Stromal cell of bone marrow (primary cell): ENCODE measurements at regions not wholly inside any gene's neighbourhood (a gene's known extent, or its start where the extent isn't known, plus 50 kb on each side); places are given as distances from the start of the nearest gene placed in this dataset.
A peak's percentile ranks its signal among the peaks of the same experiment; 100 is the strongest.
"Not testable (repeated sequence)": the region's sequence is repeated elsewhere in the genome, so short reads cannot be mapped to it uniquely, and the experiment has no call there.

Experiments used
- DNase-seq: peaks from one replicate; pipeline ENCODE4 v3.0.0-alpha.2; 2012; ENCODE audit warnings: low read depth

DNA sequence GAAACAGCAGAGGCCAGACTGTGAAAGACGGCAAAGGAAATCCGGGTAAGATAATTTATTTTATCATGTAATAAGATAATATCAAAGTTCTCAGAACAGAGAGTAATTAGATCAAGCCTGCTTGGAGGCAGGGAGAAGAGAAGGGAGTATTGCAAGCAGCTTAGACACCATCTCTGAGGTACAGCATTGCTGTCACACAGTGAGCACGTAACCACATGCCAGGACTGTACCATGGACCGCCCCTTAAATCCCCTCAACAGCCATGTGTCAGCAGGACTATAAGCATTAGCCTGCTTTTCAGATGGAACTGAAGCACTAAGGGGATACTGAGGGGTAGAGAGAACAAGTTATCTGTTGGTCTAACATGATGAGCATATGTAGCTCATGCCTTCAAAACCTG is 141.5 kb downstream of the C6orf118 start:
- DNase-seq: no peak

DNA sequence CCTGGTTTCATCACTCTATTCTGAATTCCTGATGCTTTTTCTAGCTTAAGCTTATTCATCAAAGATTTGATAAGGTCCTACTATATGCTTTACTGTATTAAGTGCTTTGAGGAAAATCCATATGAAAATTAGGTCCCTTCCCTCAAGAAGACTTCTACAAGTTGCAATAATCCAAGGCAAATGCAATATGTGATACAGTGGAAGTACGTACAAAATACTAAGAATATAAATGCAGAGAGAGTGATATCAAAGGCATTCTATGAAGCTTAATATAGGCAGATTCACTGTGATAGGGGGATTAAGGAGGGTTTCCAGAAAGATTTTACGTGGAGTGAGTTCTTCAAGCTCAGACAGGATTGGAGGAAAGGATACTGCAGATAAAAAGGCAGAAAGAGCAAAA is 142.1 kb downstream of the C6orf118 start:
- no peak for DNase-seq

DNA sequence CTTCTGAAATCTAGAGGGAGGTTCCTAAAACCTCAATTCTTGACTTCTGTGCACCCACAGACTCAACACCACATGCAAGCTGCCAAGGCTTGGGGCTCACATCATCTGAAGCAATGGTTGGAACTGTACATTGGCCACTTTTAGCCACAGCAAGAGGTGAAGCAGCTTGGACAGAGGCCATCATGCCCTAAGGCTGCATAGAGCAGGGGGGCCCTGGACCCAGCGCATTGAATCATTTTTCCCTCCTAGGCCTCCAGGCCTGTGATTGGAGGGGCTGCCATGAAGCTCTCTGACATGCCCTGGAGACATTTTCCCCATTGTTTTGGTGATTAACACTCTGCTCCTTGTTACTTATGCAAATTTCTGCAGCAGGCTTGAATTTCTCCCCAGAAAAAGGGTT is 145.9 kb downstream of the C6orf118 start:
- DNase-seq: no peak

DNA sequence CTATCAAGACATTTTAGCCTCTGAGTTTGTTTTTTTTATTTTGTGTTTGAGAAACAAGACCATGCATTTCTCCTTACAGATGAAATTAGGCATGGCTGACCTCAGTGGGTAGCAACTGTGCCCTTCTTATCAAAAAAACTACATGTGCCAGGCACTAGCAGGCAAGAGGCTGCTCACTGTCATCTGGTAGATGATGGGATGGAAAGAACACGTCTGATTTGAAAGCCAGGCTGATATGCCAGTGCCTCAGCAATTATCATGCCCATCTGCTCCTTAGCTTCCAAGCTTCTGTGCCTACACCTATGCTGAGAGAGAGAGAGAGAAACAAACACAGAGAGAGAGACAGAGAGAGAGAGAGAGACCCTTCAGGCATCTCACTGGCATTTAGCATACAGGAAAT is 149.9 kb downstream of the C6orf118 start:
- no peak for DNase-seq

DNA sequence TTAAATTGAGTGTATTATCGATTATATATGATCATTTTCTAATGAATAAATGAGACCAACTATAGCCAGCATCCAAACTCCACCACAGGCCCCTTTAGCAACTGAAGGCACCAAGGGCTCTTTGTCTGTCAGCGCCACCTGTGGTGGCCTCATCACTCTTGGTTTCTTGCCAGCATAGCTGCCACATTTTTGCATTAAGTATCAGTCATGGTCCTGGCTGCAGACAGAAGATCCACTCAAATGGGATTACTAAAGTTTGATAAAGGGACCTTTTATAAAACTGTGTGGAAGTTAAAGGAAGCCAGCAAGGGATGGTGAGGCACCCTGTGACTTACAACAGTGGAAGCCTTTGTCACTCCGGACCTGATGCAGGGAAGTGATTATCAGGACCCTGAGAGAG is 162.9 kb downstream of the C6orf118 start:
- no peak for DNase-seq

DNA sequence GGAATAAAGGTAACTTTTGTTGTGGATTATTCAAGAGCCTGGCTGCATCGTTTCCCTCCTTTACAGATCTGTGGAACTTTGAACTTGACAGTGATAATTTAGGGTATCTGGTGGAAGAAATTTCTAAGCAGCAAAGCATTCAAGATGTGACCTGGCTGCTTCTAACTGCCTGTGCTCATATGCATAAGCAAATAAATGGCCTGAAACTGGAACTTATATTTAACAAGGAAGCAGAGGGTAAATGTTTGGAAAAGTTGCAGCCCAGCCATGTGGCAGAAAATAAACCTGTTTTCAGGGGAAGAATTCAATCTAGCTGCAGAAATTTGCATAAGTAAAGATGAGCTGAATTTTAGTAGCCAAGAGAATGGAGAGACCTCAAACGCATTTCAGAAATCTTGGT is 173.5 kb downstream of the C6orf118 start:
- no peak for DNase-seq

DNA sequence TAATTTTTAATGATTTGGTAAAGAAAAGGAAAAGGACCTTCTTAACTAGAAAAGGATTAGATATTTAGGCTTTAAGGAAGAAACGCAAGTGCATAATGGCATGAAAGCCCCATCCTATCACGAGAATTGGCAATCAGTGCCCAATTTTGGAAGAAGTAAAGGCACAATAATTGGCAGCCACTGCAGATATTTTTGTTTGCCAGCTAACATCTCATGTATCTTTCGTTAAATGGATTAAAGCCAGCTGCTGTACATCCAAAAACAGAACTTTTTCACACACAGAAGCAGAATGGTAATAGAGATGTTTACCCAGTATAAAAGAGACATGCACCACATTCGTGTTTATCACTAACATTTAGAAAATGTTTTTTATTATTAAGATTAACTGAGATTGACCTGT is 180.3 kb downstream of the C6orf118 start:
- no peak for DNase-seq

DNA sequence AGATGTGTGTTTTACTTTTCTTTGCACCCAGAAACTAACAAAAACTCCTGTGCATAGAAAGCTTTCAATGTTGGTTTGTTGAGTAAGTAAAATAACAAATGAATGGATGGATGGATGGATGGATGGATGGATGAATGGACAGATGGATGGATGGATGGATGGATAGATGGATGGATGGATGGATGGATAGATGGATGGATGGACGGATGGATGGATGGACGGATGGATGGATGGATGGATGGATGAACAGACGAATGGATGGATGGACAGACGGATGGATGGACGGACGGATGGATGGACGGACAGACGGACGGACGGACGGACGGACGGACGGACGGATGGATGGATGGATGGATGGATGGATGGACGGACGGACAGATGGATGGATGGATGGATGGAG is 181.7 kb downstream of the C6orf118 start:
- DNase-seq: not testable (repeated sequence)

DNA sequence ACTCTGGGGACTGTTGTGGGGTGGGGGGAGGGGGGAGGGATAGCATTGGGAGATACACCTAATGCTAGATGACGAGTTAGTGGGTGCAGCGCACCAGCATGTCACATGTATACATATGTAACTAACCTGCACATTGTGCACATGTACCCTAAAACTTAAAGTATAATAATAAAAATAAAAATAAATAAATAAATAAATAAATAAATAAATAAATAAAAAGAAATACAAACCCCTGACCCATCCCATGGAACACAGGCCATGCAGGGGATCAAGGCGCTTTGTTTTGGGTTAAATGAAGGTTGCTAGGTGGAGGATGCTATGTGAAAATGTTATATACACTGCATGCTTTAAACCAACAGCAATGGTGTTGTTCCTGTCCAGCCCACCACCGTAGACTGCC is 184.7 kb downstream of the C6orf118 start:
- not testable (repeated sequence) for DNase-seq

DNA sequence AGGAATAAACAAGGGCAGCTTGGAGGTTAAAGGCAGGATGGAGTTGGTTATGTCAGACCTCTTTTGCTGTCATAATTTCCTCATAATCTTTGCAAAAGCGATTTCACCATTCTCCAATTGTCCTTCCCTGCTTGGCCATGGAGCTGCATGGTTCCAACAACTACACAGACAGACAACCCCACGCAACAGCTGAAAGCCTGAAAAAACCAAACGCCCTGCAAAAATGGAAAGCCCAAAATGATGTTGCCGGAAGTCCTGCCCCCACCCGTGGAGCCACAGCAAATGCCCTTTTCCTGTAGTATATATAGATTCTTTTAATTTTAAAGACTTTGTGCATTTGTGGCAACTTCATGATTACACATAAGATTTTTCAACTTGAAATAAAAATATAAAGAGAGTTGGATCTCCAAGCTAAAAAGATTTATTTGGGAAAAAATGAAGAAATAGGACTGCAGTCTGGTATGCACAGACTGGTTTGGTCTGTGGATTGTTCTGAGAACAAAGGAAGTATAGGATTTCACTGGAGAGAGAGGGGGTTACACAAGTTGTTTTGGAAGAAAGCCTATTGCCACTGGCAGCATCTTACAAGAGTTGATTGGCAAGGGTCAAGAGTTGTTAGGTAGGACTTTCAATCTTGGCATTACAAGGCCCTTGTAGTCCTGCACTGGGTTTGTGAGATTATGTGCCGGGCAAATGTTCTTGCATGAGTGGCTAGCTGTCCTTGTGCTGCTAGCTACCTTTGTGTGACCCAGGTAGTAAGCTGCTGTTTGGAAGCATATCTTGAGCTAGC is 190.0 kb downstream of the C6orf118 start:
- no peak for DNase-seq

DNA sequence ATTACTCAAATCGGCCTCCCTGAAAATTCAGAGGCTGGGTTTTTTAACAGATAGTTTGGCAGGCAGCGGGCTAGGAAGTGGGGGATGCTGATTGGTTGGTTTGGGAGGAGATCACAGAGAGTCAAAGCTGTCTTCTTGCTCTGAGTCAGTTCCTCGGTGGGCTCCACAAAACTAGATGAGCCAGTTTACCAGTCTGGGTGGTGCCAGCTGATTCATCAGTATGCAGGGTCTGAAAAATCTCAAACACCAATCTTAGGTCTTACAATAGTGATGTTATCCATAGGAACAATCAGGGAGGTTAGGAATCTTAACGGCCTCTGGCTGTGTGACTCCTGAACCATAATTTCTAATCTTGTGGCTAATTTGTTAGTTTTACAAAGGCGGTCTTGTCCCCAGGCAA is 190.7 kb downstream of the C6orf118 start:
- no peak for DNase-seq

DNA sequence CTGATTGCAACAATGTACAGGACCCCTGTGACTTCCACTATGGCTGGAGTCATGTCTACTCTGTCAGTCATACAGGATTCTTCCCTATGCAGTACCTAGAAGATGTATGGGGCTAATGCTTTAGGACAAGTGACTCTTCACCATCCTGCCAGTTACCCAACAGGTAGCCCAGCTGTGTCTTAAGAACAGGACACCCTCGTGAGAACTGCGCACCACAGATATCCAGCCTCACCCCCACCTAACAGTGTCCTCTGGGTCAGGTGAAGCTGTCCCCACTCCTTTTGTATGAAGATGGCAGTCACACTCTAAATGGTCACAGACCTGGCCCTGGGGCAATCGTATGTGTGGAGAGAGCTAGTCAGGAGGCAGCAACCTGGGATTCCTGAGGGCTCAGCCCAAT is 191.6 kb downstream of the C6orf118 start:
- DNase-seq: no peak

DNA sequence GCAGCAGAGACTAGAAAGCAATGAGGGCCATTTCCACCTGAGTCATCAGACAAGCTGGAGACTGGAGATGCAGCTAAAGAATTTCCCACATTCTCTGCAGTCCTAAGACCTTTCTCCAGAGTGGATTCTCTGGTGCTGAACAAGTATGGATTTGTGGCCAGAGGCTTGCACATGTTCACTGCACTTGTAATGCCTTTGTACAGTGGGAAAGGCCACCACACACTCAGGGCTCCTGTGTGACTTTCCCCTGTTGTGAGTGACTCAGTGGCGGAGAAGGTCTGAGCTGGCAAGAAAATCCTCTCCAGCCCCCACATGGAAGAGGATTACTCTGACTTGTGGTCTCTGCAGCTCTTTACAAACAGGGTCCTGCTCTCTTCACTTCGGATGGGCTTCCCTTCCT is 192.3 kb downstream of the C6orf118 start:
- DNase-seq: no peak

DNA sequence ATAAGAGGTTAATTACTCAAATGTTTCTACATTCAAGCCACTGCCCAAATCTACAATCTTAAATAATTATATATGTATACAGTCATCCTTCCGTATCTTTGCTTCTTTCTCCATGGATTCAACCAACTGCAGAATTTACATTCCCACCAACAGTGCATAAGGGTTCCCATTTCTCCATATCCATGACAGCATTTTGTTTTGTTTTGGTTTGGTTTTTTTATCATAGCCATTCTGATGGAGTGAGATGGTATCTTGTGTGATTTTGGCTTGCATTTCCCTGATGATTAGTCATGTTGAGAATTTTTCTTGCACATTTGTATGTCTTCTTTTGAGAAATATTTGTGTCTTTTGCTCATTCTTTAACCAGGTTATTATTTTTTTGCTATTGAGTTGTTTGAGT is 198.5 kb downstream of the C6orf118 start:
- DNase-seq: peak; percentile 21

DNA sequence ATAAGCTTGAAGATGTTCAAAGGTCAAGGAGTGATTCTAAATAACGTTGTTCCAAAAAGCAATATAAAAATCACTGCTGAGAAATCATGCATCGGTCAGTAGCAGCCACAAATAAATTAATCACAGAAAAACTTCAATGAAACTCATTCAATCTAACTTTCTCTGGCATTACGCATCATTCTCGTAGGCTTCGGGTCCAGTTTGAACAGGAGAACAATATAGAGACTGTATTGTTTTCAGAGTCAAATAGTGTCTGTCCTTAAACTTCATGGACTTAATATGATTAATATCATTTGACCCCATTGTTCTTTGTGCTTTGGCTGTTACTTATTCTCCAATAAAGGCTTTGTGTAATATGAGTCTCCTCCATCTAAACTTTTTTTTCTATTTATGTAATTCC is 200.4 kb downstream of the C6orf118 start:
- no peak for DNase-seq

DNA sequence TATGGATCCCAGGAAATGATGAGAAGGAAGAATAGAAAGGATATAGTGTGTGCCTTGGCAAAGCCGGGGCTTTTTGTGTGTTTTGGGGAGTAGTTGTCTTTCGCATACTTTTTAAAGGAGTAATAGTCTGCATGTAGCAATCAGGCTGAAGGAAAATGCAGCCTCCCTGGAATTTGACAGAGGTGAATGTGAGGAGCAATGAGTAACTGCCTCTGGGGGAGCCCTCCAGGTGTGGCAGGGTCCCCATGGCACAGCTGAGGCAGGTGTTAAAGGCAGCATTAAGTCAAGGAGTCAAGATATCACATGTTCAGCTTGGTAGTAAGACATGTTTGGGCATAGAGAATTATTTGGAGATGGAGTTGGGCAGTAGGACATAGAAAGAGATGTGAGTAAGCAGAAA is 203.1 kb downstream of the C6orf118 start:
- no peak for DNase-seq

DNA sequence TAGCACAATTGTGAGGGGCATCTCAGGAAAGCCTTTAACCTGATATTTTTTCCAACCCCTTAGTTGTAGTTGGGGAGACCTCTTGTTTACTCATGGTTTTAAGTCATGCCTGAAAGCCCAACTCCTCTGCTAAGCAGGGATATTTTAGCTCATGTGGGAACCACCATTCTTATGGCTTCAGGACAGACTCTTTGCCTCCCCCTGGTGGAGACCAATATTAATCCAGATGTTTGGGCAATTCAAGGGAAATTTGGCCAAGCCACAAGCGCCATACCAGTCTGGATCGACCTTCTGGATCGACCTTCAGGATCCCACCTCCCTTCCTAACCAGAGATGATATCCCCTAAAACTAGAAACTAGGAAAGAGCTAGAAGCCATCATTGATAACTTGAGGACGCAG is 211.2 kb downstream of the C6orf118 start:
- no peak for DNase-seq

DNA sequence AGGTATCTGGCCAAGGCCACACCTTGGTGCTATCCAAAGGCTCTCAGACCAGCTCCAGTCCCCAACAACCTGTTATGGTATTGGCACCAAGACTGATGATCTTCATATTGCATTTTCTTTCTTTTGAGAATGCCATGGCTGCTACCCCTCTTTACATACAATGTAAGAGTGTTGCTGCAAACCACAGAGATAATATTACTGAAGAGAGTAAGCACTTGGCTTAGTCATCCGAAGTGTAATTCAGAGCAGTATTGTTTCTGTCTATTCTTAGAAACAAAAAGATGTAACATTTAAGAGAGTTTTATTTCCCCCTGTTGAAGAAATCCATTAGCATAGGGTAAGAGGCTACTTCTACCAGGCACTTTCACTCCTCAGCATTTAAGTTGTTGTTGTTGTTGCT is 212.5 kb downstream of the C6orf118 start:
- DNase-seq: no peak

DNA sequence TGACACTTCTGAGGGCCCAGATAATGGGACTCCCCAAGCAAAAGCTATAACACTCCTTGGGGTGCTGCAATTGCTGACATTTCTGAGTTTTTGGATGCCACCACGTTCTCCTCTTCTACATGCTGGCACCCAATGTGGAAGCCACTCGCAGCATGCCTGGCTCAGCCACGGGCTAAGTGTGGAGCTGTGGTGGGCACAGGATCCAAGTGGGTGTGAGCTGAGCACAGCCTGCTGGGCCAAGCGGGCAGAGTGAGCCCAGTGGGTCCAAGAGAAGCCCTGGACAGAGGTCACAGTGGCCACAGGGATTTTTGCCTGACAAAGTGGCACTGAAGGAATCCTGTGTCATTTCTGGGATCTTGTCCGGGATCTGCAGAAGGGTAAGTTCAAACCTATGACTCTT is 213.2 kb downstream of the C6orf118 start:
- no peak for DNase-seq

DNA sequence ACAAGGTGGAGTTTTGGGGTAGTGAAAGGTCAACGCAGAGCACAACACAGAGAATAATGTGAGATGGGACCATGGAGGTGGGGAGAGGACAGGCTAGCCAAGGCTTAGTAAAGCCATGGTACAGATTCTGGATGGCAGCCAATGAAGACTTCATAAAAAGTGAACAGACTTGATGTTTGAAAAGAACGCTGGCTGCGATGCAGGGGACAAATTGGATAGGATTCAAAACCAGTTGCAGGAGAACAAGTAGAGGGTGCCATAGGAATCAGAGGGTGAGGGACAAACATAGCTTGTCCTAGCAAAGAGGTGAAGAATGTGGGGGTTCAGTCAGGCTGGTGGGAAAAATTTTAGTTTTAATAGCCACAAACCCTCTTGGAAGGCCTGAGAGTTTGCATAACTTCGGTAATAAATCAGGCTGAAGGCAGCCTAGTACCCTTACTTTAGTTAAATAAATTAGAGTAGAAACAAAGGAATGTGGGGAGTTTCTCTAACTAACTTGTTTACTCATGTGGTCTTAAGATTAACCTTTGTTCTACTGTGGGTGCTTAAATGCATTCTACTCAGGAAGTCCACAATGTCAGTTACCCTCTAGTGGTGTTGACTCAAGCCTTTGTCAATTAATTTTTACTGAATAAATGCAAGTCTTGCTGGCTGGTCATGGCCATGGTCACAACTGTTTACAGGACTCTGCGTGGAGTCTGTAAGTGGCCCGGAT is 216.4 kb downstream of the C6orf118 start:
- no peak for DNase-seq

DNA sequence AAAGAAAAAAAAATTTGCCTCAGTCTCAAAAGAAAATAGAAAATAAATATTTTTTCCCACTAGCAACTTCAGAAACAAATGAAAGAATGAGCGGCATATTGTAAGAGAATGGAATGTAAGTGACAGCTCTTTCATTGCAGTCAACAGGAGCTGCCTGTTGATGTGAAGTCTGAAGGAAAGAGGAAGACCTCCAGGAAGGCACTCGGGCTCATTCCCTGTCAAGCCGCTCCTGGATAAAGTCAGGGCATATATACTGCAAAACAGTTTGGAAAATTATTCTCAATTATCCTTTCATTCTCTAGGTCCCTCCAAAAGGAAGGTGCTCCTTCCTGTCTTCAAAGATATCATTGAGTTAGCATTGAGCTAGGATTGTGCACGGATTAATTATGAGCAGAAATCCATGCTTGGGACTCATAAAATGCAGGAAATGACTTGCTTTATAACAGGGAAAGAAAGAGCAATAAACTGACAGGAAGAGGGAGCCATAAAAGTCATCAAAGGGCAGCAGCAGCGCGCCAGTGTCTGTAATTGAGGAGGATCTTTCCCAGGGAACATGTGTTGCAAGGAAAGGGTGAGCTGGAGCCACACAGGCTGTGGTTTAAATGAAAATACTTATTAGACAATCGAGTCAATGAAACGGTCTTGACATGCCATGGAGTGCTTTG is 218.2 kb downstream of the C6orf118 start:
- no peak for DNase-seq

DNA sequence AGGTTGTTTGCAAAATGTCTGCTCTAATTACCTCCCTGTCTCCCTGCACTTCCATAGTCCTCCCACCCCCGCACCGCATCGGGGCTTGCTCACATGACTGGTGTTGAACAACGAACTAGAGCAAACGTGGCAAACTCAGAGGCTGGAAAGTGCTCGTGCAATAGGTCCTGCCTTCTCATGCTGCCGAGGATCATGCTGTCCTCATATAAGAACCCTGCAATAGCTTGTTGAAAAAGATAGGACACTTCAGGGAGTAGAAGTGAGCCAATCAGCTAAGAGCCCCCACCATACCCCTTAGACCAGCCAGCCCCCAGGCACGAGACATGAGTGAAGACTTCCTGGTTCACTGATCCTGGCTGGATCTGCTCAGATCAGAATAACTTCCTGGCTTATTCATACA is 219.2 kb downstream of the C6orf118 start:
- DNase-seq: no peak

DNA sequence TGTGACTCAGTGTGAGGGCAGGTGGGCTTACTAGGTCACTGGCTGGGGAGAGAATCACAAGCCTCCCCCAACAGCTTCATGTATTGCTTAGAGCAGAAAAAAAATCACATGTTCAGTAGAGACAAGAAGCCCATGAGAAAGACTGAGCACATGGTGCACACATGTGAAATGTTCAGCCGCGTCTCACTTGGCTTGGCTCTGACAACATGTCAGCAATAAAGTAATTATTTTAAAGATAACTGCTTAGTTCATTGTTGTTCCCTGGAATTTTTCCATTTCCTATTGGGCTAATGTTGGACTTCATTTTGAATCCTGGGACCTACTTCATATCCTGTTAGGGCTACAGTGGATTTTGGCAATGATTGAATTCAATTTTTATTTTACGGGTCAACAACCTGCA is 222.6 kb downstream of the C6orf118 start:
- DNase-seq: no peak
